ENCODE measurements at regions not wholly inside any gene's neighbourhood (a gene's known extent, or its start where the extent isn't known, plus 50 kb on each side); places are given as distances from the start of the nearest gene placed in this dataset.

DNA sequence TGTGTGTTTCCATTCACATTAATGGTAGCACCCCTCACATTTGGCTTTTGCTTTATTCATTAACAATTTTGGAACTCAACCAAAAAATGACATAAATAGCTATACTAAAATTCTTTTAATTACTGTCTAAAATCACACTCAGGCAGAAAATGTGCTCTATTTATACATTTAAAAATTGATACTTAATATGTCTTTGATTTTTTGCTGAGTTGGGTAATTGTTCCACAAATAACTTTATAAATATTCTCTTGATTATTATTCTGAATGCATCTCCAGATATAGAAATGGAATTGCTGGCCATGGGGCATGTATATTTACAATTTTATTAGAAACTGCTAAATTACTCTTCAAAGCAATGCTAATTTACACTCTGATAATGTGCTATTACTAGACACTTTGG, 658.7 kb upstream of the CHRM3 start:
- TF ChIP-seq, protein P1, sequence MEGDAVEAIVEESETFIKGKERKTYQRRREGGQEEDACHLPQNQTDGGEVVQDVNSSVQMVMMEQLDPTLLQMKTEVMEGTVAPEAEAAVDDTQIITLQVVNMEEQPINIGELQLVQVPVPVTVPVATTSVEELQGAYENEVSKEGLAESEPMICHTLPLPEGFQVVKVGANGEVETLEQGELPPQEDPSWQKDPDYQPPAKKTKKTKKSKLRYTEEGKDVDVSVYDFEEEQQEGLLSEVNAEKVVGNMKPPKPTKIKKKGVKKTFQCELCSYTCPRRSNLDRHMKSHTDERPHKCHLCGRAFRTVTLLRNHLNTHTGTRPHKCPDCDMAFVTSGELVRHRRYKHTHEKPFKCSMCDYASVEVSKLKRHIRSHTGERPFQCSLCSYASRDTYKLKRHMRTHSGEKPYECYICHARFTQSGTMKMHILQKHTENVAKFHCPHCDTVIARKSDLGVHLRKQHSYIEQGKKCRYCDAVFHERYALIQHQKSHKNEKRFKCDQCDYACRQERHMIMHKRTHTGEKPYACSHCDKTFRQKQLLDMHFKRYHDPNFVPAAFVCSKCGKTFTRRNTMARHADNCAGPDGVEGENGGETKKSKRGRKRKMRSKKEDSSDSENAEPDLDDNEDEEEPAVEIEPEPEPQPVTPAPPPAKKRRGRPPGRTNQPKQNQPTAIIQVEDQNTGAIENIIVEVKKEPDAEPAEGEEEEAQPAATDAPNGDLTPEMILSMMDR (IDR thresholded peaks at IDR 0.05): no peak
- no peak for TF ChIP-seq POLR2AphosphoS5 (IDR thresholded peaks at IDR 0.05; ENCODE audit: insufficient read depth in 1 of 2, low read depth in 1 of 2)

Data from vagina (tissue), 2 donors.